HEK293 (cell line): ENCODE measurements at regions not wholly inside any gene's neighbourhood (a gene's known extent, or its start where the extent isn't known, plus 50 kb on each side); places are given as distances from the start of the nearest gene placed in this dataset.

Experiments
- CTCF ChIA-PET: fragments of 350-600 bp; formaldehyde crosslinking; extraction: SDS; loops from one replicate; lab custom pipeline; 2021; ENCODE audit warnings: antibody characterized with exemption; lab: Yijun Ruan, JAX
- POLR2A ChIA-PET: fragments of 300-600 bp; formaldehyde crosslinking; extraction: SDS; loops from one replicate; lab custom pipeline; 2020; ENCODE audit warnings: antibody characterized with exemption, inconsistent platforms; lab: Yijun Ruan, JAX
- H3K27ac ChIP-seq: fragments of 200-500 bp; sonication (Bioruptor generic); 2 replicates; pipeline ENCODE4 v1.5.1; 2014; ENCODE audit warnings: low read depth, low read length, control low read depth, inconsistent platforms; ENCODE audit errors: extremely low read depth
- H3K36me3 ChIP-seq, 2 experiments: fragments of 200-500 bp in 1 of 2; sonication (Bioruptor generic) in 1 of 2; 1 replicate in 1 of 2; 2 replicates in 1 of 2; pipeline ENCODE4 v1.5.1; 2014 to 2017; ENCODE audit warnings: inconsistent platforms in 2 of 2, low read length in 2 of 2; ENCODE audit not compliant: control insufficient read depth in 2 of 2, insufficient read depth in 1 of 2
- H3K4me1 ChIP-seq: fragments of 200-500 bp; sonication (Bioruptor generic); 2 replicates; pipeline ENCODE4 v1.5.1; 2014; ENCODE audit warnings: mild to moderate bottlenecking, low read length, inconsistent platforms; ENCODE audit not compliant: control insufficient read depth, insufficient read depth
- H3K4me3 ChIP-seq: 2 replicates; pipeline ENCODE4 v1.5.1; 2011; ENCODE audit warnings: low read depth, mild to moderate bottlenecking, control low read depth, low read length, moderate library complexity
- H3K9me3 ChIP-seq: fragments of 200-500 bp; sonication (Bioruptor generic); 2 replicates; pipeline ENCODE4 v1.5.1; 2014; ENCODE audit warnings: low read depth, low read length, inconsistent platforms; ENCODE audit not compliant: control insufficient read depth, insufficient read depth
- GLIS1 ChIP-seq: fragments of 450-650 bp; formaldehyde crosslinking; IDR thresholded peaks from 2 replicates; pipeline ENCODE4 v1.5.1; 2016; ENCODE audit warnings: missing biosample characterization, missing genetic modification characterization
- INSM2 ChIP-seq: fragments of 450-650 bp; formaldehyde crosslinking; IDR thresholded peaks from 2 replicates; pipeline ENCODE4 v1.5.1; 2016; ENCODE audit warnings: missing biosample characterization, missing genetic modification characterization
- KLF16 ChIP-seq: fragments of 450-650 bp; formaldehyde crosslinking; IDR thresholded peaks from 2 replicates; pipeline ENCODE4 v1.5.1; 2017; ENCODE audit warnings: missing biosample characterization, missing genetic modification characterization
- KLF8 ChIP-seq: fragments of 450-650 bp; formaldehyde crosslinking; IDR thresholded peaks from 2 replicates; pipeline ENCODE4 v1.5.1; 2016; ENCODE audit warnings: missing biosample characterization, missing genetic modification characterization
- MEIS1 ChIP-seq: sonication (generic); formaldehyde crosslinking; IDR thresholded peaks from 2 replicates; pipeline ENCODE4 v1.8.1; 2022; ENCODE audit warnings: missing genetic modification reagents, mild to moderate bottlenecking, borderline replicate concordance
- PRDM10 ChIP-seq: fragments of 450-650 bp; formaldehyde crosslinking; IDR thresholded peaks from 2 replicates; pipeline ENCODE4 v1.5.1; 2016; ENCODE audit warnings: missing biosample characterization, missing genetic modification characterization
- PRDM4 ChIP-seq: fragments of 450-650 bp; formaldehyde crosslinking; IDR thresholded peaks from 2 replicates; pipeline ENCODE4 v1.5.1; 2017; ENCODE audit warnings: missing biosample characterization, missing genetic modification characterization
- REPIN1 ChIP-seq: fragments of 450-650 bp; formaldehyde crosslinking; IDR thresholded peaks from 2 replicates; pipeline ENCODE4 v1.5.1; 2017; ENCODE audit warnings: missing biosample characterization, missing genetic modification characterization, low read depth
- TRIM28 ChIP-seq: IDR thresholded peaks from 2 replicates; pipeline ENCODE4 v1.6.1; 2011; ENCODE audit warnings: low read length, control low read depth, borderline replicate concordance
- ZBTB21 ChIP-seq: fragments of 450-650 bp; formaldehyde crosslinking; IDR thresholded peaks from 2 replicates; pipeline ENCODE4 v1.5.1; 2017; ENCODE audit warnings: missing biosample characterization, missing genetic modification characterization
- ZEB2 ChIP-seq: fragments of 450-650 bp; formaldehyde crosslinking; IDR thresholded peaks from 2 replicates; pipeline ENCODE4 v1.5.1; 2016; ENCODE audit warnings: missing biosample characterization, missing genetic modification characterization
- ZFP3 ChIP-seq: fragments of 450-650 bp; formaldehyde crosslinking; IDR thresholded peaks from 2 replicates; pipeline ENCODE4 v1.5.1; 2016; ENCODE audit warnings: low read depth, missing biosample characterization, missing genetic modification characterization
- ZNF133 ChIP-seq: fragments of 450-650 bp; formaldehyde crosslinking; IDR thresholded peaks from 2 replicates; pipeline ENCODE4 v1.5.1; 2016; ENCODE audit warnings: missing biosample characterization, missing genetic modification characterization
- ZNF221 ChIP-seq: fragments of 450-650 bp; formaldehyde crosslinking; IDR thresholded peaks from 2 replicates; pipeline ENCODE4 v1.5.1; 2017; ENCODE audit warnings: missing biosample characterization, missing genetic modification characterization, borderline replicate concordance
- ZNF274 ChIP-seq, 2 experiments: fragments of 200-500 bp in 1 of 2; fragments of 450-650 bp in 1 of 2; sonication (Bioruptor generic) in 1 of 2; formaldehyde crosslinking in 1 of 2; IDR thresholded peaks; 2 replicates each; pipeline versions ENCODE4 v1.5.1 to v1.6.1; 2014 to 2016; ENCODE audit warnings: borderline replicate concordance in 1 of 2, inconsistent platforms in 1 of 2, low read length in 1 of 2, missing biosample characterization in 1 of 2, missing genetic modification characterization in 1 of 2
- ZNF366 ChIP-seq: fragments of 450-650 bp; formaldehyde crosslinking; conservative IDR thresholded peaks from 2 replicates; pipeline ENCODE4 v1.5.1; 2016; ENCODE audit warnings: missing biosample characterization, missing genetic modification characterization
- ZNF639 ChIP-seq: fragments of 450-650 bp; formaldehyde crosslinking; IDR thresholded peaks from 2 replicates; pipeline ENCODE4 v1.5.1; 2016; ENCODE audit warnings: missing biosample characterization, missing genetic modification characterization
- ZNF645 ChIP-seq: fragments of 450-650 bp; formaldehyde crosslinking; IDR thresholded peaks from 2 replicates; pipeline ENCODE4; 2016; ENCODE audit warnings: missing biosample characterization, missing genetic modification characterization
- ZNF677 ChIP-seq: fragments of 450-650 bp; IDR thresholded peaks from 2 replicates; pipeline ENCODE4 v1.5.0; 2018; ENCODE audit warnings: missing biosample characterization, mild to moderate bottlenecking, missing genetic modification characterization, moderate library complexity
- ZNF768 ChIP-seq: fragments of 450-650 bp; formaldehyde crosslinking; IDR thresholded peaks from 2 replicates; pipeline ENCODE4 v1.5.1; 2018; ENCODE audit warnings: missing biosample characterization, mild to moderate bottlenecking, missing genetic modification characterization
- ZNF830 ChIP-seq: fragments of 450-650 bp; IDR thresholded peaks from 2 replicates; pipeline ENCODE4 v1.5.0; 2018; ENCODE audit warnings: missing biosample characterization, missing genetic modification characterization, low read depth, mild to moderate bottlenecking, moderate library complexity
- TF ChIP-seq, protein P1 (sequence below): fragments of 450-650 bp; formaldehyde crosslinking; conservative IDR thresholded peaks from 2 replicates; pipeline ENCODE4 v1.5.1; 2016; ENCODE audit warnings: low read depth, missing biosample characterization, missing genetic modification characterization

- TF ChIP-seq KLF16 (tag by site-specific recombination) (no peak), ZNF274 (IDR thresholded peaks at IDR 0.05; ENCODE audit: low read length) (no peak), ZNF274 (tag by site-specific recombination; IDR thresholded peaks at IDR 0.05; ENCODE audit: borderline replicate concordance) (no peak), ZNF830 (no peak), PRDM10 (no peak), GLIS1 (tag by site-specific recombination) (no peak), ZNF768 (no peak), ZNF645 (tag by site-specific recombination) (no peak), ZNF133 (tag by site-specific recombination) (no peak), ZNF677 (tag by site-specific recombination) (no peak)
- TF ChIP-seq, protein P1, sequence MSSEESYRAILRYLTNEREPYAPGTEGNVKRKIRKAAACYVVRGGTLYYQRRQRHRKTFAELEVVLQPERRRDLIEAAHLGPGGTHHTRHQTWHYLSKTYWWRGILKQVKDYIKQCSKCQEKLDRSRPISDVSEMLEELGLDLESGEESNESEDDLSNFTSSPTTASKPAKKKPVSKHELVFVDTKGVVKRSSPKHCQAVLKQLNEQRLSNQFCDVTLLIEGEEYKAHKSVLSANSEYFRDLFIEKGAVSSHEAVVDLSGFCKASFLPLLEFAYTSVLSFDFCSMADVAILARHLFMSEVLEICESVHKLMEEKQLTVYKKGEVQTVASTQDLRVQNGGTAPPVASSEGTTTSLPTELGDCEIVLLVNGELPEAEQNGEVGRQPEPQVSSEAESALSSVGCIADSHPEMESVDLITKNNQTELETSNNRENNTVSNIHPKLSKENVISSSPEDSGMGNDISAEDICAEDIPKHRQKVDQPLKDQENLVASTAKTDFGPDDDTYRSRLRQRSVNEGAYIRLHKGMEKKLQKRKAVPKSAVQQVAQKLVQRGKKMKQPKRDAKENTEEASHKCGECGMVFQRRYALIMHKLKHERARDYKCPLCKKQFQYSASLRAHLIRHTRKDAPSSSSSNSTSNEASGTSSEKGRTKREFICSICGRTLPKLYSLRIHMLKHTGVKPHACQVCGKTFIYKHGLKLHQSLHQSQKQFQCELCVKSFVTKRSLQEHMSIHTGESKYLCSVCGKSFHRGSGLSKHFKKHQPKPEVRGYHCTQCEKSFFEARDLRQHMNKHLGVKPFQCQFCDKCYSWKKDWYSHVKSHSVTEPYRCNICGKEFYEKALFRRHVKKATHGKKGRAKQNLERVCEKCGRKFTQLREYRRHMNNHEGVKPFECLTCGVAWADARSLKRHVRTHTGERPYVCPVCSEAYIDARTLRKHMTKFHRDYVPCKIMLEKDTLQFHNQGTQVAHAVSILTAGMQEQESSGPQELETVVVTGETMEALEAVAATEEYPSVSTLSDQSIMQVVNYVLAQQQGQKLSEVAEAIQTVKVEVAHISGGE (tag by site-specific recombination): no peak
These were observed 322.7 kb upstream of the NOX3 start for GRCh38 chr6:155778336-155778735.

GRCh38 chr6:155771822-155772221, 316.2 kb upstream of the NOX3 start:
- ChIA-PET CTCF (no interaction called here), POLR2A (no interaction called here)
- H3K4me3 ChIP-seq: no peak overlapping the region
- TF ChIP-seq KLF16 (tag by site-specific recombination): no peak
- TF ChIP-seq MEIS1 (CRISPR knock-in tag): no peak
- no peak for TF ChIP-seq ZNF221 (tag by site-specific recombination)
- no peak for TF ChIP-seq ZEB2
- no peak for TF ChIP-seq GLIS1 (tag by site-specific recombination)
- no peak for TF ChIP-seq ZBTB21 (tag by site-specific recombination)
- TF ChIP-seq KLF8 (tag by site-specific recombination): no peak
- TF ChIP-seq ZFP3 (tag by site-specific recombination): no peak
- no peak for TF ChIP-seq ZNF366 (tag by site-specific recombination)
- TF ChIP-seq ZNF639: no peak
- TF ChIP-seq PRDM4: no peak
- no peak for TF ChIP-seq TRIM28
- no peak for TF ChIP-seq REPIN1
- TF ChIP-seq INSM2 (tag by site-specific recombination): no peak

More at GRCh38 chr6:155778336-155778735, 322.7 kb upstream of the NOX3 start:
- CTCF ChIA-PET: no interaction called here
- POLR2A ChIA-PET: no interaction called here
- Histone ChIP-seq H3K4me3 (no peak overlapping the region), H3K27ac (no peak overlapping the region), H3K36me3 (no peaks in the 10 kb centered on the region), H3K4me1 (no peaks in the 10 kb centered on the region), H3K9me3 (no peaks in the 10 kb centered on the region)

More at GRCh38 chr6:155771822-155772221, 316.2 kb upstream of the NOX3 start:
- no peaks in the 10 kb centered on the region for H3K36me3 ChIP-seq
- H3K27ac ChIP-seq: no peak overlapping the region
- no peaks in the 10 kb centered on the region for H3K9me3 ChIP-seq
- no peaks in the 10 kb centered on the region for H3K4me1 ChIP-seq
